HUES48 (cell line): ENCODE measurements at regions not wholly inside any gene's neighbourhood (a gene's known extent, or its start where the extent isn't known, plus 50 kb on each side); places are given as distances from the start of the nearest gene placed in this dataset.
"Not testable (repeated sequence)": the region's sequence is repeated elsewhere in the genome, so short reads cannot be mapped to it uniquely, and the experiment has no call there.

Experiments used
- H3K27ac ChIP-seq: one replicate; pipeline ENCODE4 v1.7.0; 2013; ENCODE audit warnings: low read depth, low read length, inconsistent platforms
- H3K27me3 ChIP-seq: 2 replicates; pipeline ENCODE4 v1.6.1; 2013; ENCODE audit warnings: mild to moderate bottlenecking, low read length; ENCODE audit not compliant: control insufficient read depth, insufficient read depth
- H3K36me3 ChIP-seq: 2 replicates; pipeline ENCODE4 v1.6.1; 2013; ENCODE audit warnings: low read length; ENCODE audit not compliant: control insufficient read depth, insufficient read depth
- H3K4me1 ChIP-seq: 2 replicates; pipeline ENCODE4 v1.6.1; 2013; ENCODE audit warnings: mild to moderate bottlenecking, low read length; ENCODE audit not compliant: control insufficient read depth, insufficient read depth
- H3K4me3 ChIP-seq: 2 replicates; pipeline ENCODE4 v1.5.1; 2013; ENCODE audit warnings: mild to moderate bottlenecking, low read depth, low read length
- H3K9ac ChIP-seq: 2 replicates; pipeline ENCODE4 v1.6.1; 2013; ENCODE audit warnings: mild to moderate bottlenecking, low read depth, low read length, moderate library complexity
- H3K9me3 ChIP-seq: 2 replicates; pipeline ENCODE4 v1.6.1; 2013; ENCODE audit warnings: low read length; ENCODE audit not compliant: control insufficient read depth, insufficient read depth

DNA sequence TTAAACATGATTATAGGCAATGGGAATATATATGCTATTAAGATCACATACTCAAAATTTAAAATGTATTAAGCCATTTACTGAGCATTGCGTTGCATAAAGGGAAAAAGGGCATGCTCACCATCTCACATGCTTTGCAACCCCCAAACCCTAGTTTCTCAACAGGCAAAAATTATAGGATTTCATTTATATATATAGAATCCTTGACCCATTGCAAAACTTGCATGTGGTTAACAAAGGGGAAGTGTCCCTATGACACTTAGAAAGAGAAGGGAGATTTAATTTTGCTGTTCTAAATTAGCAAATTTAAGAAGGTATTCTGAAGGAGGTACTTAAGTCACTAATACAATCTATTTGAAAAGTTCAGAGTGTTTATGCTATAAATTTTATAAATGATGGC lies 837.8 kb downstream of the DIPK2A start:
- Histone ChIP-seq H3K9ac (no peak overlapping the region), H3K36me3 (no peaks in the 10 kb centered on the region), H3K4me1 (no peaks in the 10 kb centered on the region)

GRCh38 chr3:144810160-144810559 lies 838.5 kb downstream of the DIPK2A start:
- Histone ChIP-seq H3K4me3 (no peak overlapping the region), H3K36me3 (no peaks in the 10 kb centered on the region)

More for the DNA sequence above, 837.8 kb downstream of the DIPK2A start:
- Histone ChIP-seq H3K27me3 (no peaks in the 10 kb centered on the region), H3K27ac (no peak overlapping the region), H3K4me3 (no peak overlapping the region), H3K9me3 (no peaks in the 10 kb centered on the region)

GRCh38 chr3:144815655-144816054 lies 844.0 kb downstream of the DIPK2A start:
- Histone ChIP-seq H3K27me3 (no peaks in the 10 kb centered on the region), H3K27ac (no peak overlapping the region), H3K36me3 (no peaks in the 10 kb centered on the region), H3K9ac (no peak overlapping the region), H3K9me3 (no peaks in the 10 kb centered on the region), H3K4me1 (no peaks in the 10 kb centered on the region), H3K4me3 (no peak overlapping the region)

More at GRCh38 chr3:144810160-144810559, 838.5 kb downstream of the DIPK2A start:
- Histone ChIP-seq H3K27ac (no peak overlapping the region), H3K9me3 (no peaks in the 10 kb centered on the region), H3K27me3 (no peaks in the 10 kb centered on the region), H3K9ac (no peak overlapping the region), H3K4me1 (no peaks in the 10 kb centered on the region)

- Histone ChIP-seq H3K4me3 (no peak overlapping the region), H3K4me1 (no peaks in the 10 kb centered on the region), H3K36me3 (no peaks in the 10 kb centered on the region), H3K9me3 (no peaks in the 10 kb centered on the region), H3K9ac (no peak overlapping the region), H3K27ac (no peak overlapping the region), H3K27me3 (no peaks in the 10 kb centered on the region)
These were observed 844.7 kb downstream of the DIPK2A start for GRCh38 chr3:144816323-144816722.

DNA sequence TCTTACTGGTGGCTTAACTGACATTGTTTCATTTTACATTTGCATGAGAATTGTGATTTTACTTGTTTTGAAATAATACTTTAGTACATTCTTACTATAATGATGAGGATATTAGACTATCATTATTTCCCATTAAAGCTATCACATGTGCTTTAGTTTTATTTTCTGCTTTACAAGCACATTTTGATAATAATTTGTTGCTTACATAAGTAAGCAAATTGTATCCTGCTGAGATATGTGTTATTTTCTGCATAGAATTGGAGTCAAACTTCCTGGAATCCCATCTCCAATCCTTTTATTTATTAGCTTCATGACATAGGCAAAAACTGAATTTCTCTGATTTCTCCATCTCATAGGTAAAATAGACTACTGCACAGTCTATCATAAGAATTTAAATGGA lies 847.4 kb downstream of the DIPK2A start:
- Histone ChIP-seq H3K27me3 (no peaks in the 10 kb centered on the region), H3K36me3 (no peaks in the 10 kb centered on the region), H3K4me3 (no peak overlapping the region), H3K9ac (no peak overlapping the region), H3K27ac (no peak overlapping the region), H3K4me1 (no peaks in the 10 kb centered on the region), H3K9me3 (no peaks in the 10 kb centered on the region)

- not testable (repeated sequence) for H3K4me1 ChIP-seq, H3K9ac ChIP-seq, H3K4me3 ChIP-seq, H3K27me3 ChIP-seq, H3K9me3 ChIP-seq, H3K36me3 ChIP-seq, H3K27ac ChIP-seq
These were observed 848.6 kb downstream of the DIPK2A start for GRCh38 chr3:144820232-144820631.

- Histone ChIP-seq H3K27me3 (no peaks in the 10 kb centered on the region), H3K4me3 (no peak overlapping the region), H3K36me3 (no peaks in the 10 kb centered on the region)
These were observed 849.1 kb downstream of the DIPK2A start for GRCh38 chr3:144820726-144821125.

DNA sequence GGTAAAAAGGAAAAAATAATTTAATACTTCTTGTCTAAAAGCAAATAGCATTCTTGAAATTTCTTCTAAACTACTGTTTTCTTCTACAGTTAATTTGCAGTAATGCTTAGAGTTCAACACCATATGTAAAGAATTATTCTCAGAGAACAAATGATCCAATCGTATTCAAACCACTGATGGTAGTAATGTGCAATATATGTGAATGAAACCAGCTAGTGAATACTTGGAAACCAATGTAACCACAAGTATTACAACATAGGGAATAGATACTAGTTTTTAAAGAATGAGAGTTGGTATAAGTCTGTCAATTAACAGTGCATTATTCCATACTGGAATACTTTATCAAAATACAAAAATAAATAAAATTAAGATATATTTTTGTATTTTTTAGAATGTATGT lies 850.0 kb downstream of the DIPK2A start:
- Histone ChIP-seq H3K36me3 (no peaks in the 10 kb centered on the region), H3K4me3 (no peak overlapping the region), H3K9me3 (no peaks in the 10 kb centered on the region), H3K4me1 (no peaks in the 10 kb centered on the region), H3K27ac (no peak overlapping the region), H3K9ac (no peak overlapping the region), H3K27me3 (no peaks in the 10 kb centered on the region)

More at GRCh38 chr3:144820726-144821125, 849.1 kb downstream of the DIPK2A start:
- no peak overlapping the region for H3K27ac ChIP-seq
- H3K9ac ChIP-seq, result no peak overlapping the region
- no peaks in the 10 kb centered on the region for H3K4me1 ChIP-seq
- H3K9me3 ChIP-seq, result no peaks in the 10 kb centered on the region

DNA sequence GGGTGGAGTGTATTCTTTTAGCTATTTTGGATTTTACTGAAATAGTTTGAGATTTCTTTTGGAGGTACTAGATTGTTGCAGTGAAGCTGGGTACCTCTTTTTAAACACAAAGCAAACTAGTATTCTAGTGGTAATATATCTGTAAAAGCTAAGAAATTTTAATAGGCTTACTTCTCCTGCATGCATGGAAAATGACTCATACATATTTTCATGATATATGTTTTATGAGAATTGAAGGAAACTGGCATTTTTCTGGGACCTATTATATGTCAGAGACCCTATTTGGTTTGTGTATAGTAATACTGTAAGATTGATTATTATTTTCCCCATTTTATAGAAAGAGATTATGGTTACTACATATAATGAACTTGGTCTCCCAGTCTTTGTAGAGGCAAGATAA lies 851.0 kb downstream of the DIPK2A start:
- no peaks in the 10 kb centered on the region for H3K4me1 ChIP-seq
- H3K27ac ChIP-seq, result no peak overlapping the region
- H3K27me3 ChIP-seq, result no peaks in the 10 kb centered on the region
- no peaks in the 10 kb centered on the region for H3K36me3 ChIP-seq
- H3K9ac ChIP-seq, result no peak overlapping the region
- H3K4me3 ChIP-seq, result no peak overlapping the region
- H3K9me3 ChIP-seq, result no peaks in the 10 kb centered on the region

- Histone ChIP-seq H3K36me3 (no peaks in the 10 kb centered on the region), H3K9ac (no peak overlapping the region), H3K4me3 (no peak overlapping the region), H3K27ac (no peak overlapping the region), H3K27me3 (no peaks in the 10 kb centered on the region), H3K4me1 (no peaks in the 10 kb centered on the region), H3K9me3 (peaks cover 12% of the 10 kb centered on the region)
These were observed 860.5 kb downstream of the DIPK2A start for GRCh38 chr3:144831955-144832716.

- H3K4me3 ChIP-seq, result no peak overlapping the region
- H3K27me3 ChIP-seq, result no peaks in the 10 kb centered on the region
- H3K36me3 ChIP-seq, result no peaks in the 10 kb centered on the region
- no peak overlapping the region for H3K27ac ChIP-seq
- H3K9me3 ChIP-seq, result peaks cover 15% of the 10 kb centered on the region
- H3K9ac ChIP-seq, result no peak overlapping the region
- no peaks in the 10 kb centered on the region for H3K4me1 ChIP-seq
These were observed 868.4 kb downstream of the DIPK2A start for GRCh38 chr3:144839991-144840390.
